H9 (cell line): ENCODE measurements at regions not wholly inside any gene's neighbourhood (a gene's known extent, or its start where the extent isn't known, plus 50 kb on each side); places are given as distances from the start of the nearest gene placed in this dataset.

Source experiments
- DNase-seq: peaks from one replicate; pipeline ENCODE4 v3.0.0-alpha.2; 2017
- H2AFZ ChIP-seq: one replicate; pipeline ENCODE4 v1.6.1; 2013; ENCODE audit warnings: mild to moderate bottlenecking, low read length, control low read depth, moderate library complexity
- H2AK5ac ChIP-seq: 2 replicates; pipeline ENCODE4 v1.6.1; 2013; ENCODE audit warnings: low read length, control low read depth, mixed read lengths; ENCODE audit not compliant: insufficient read length
- H2BK120ac ChIP-seq: one replicate; pipeline ENCODE4 v1.6.1; 2013; ENCODE audit warnings: low read depth, mild to moderate bottlenecking, low read length, control low read depth, inconsistent platforms; ENCODE audit not compliant: poor library complexity, severe bottlenecking
- H2BK12ac ChIP-seq: 2 replicates; pipeline ENCODE4 v1.6.1; 2013; ENCODE audit warnings: low read length, control low read depth, mixed read lengths, low read depth; ENCODE audit not compliant: insufficient read length
- H2BK15ac ChIP-seq: 2 replicates; pipeline ENCODE4 v1.6.1; 2013; ENCODE audit warnings: low read depth, low read length, control low read depth
- H2BK20ac ChIP-seq: one replicate; pipeline ENCODE4 v1.6.1; 2013; ENCODE audit warnings: low read depth, mild to moderate bottlenecking, low read length, control low read depth, inconsistent platforms; ENCODE audit not compliant: poor library complexity, severe bottlenecking
- H2BK5ac ChIP-seq: 2 replicates; pipeline ENCODE4 v1.6.1; 2013; ENCODE audit warnings: low read length, control low read depth, mixed read lengths; ENCODE audit not compliant: insufficient read length
- H3K14ac ChIP-seq: 2 replicates; pipeline ENCODE4 v1.6.1; 2013; ENCODE audit warnings: low read length, control low read depth; ENCODE audit not compliant: insufficient read depth
- H3K18ac ChIP-seq: 2 replicates; pipeline ENCODE4 v1.6.1; 2013; ENCODE audit warnings: low read depth, mild to moderate bottlenecking, mixed read lengths, low read length, control low read depth; ENCODE audit not compliant: insufficient read length
- H3K23ac ChIP-seq: 2 replicates; pipeline ENCODE4 v1.6.1; 2013; ENCODE audit warnings: low read length, control low read depth, mixed read lengths, low read depth; ENCODE audit not compliant: insufficient read length
- H3K23me2 ChIP-seq: 2 replicates; pipeline ENCODE4 v1.6.1; 2013; ENCODE audit warnings: low read depth, mild to moderate bottlenecking, mixed read lengths, low read length, control low read depth; ENCODE audit not compliant: insufficient read length, poor library complexity, severe bottlenecking
- H3K27ac ChIP-seq: 2 replicates; pipeline ENCODE4 v1.5.1; 2013; ENCODE audit warnings: low read length, control low read depth, mixed read lengths, low read depth; ENCODE audit not compliant: insufficient read length
- H3K27me3 ChIP-seq: 2 replicates; pipeline ENCODE4 v1.6.1; 2013; ENCODE audit warnings: low read length, control low read depth, inconsistent platforms; ENCODE audit not compliant: insufficient read depth
- H3K4ac ChIP-seq: 2 replicates; pipeline ENCODE4 v1.6.1; 2013; ENCODE audit warnings: low read depth, mild to moderate bottlenecking, control low read depth, inconsistent platforms, low read length, moderate library complexity
- H3K4me1 ChIP-seq: 2 replicates; pipeline ENCODE4 v1.6.1; 2013; ENCODE audit warnings: low read length, control low read depth, inconsistent platforms; ENCODE audit not compliant: insufficient read depth
- H3K4me2 ChIP-seq: 2 replicates; pipeline ENCODE4 v1.6.1; 2013; ENCODE audit warnings: low read length, control low read depth, mixed read lengths; ENCODE audit not compliant: insufficient read length, insufficient read depth
- H3K56ac ChIP-seq: 2 replicates; pipeline ENCODE4 v1.6.1; 2013; ENCODE audit warnings: low read depth, mild to moderate bottlenecking, mixed read lengths, low read length, control low read depth; ENCODE audit not compliant: insufficient read length
- H3K79me1 ChIP-seq: 2 replicates; pipeline ENCODE4 v1.6.1; 2013; ENCODE audit warnings: low read depth, mild to moderate bottlenecking, moderate library complexity, low read length, control low read depth, inconsistent platforms; ENCODE audit not compliant: insufficient read depth, poor library complexity, severe bottlenecking
- H3K79me2 ChIP-seq: 2 replicates; pipeline ENCODE4 v1.6.1; 2013; ENCODE audit warnings: low read length, control low read depth, inconsistent platforms; ENCODE audit not compliant: insufficient read depth
- H3K9ac ChIP-seq: 2 replicates; pipeline ENCODE4 v1.6.1; 2013; ENCODE audit warnings: low read length, control low read depth, mixed read lengths; ENCODE audit not compliant: insufficient read length; ENCODE audit errors: extremely low read depth
- H3K9me3 ChIP-seq: one replicate; pipeline ENCODE4 v1.6.1; 2013; ENCODE audit warnings: low read depth, low read length, inconsistent platforms; ENCODE audit not compliant: control insufficient read depth
- H3T11ph ChIP-seq: one replicate; pipeline ENCODE4 v1.6.1; 2013; ENCODE audit warnings: mild to moderate bottlenecking, low read length, control low read depth, inconsistent platforms
- H4K20me1 ChIP-seq: one replicate; pipeline ENCODE4 v1.6.1; 2013; ENCODE audit not compliant: control insufficient read depth, insufficient read length, insufficient read depth
- H4K5ac ChIP-seq: 2 replicates; pipeline ENCODE4 v1.6.1; 2013; ENCODE audit warnings: low read depth, mild to moderate bottlenecking, mixed read lengths, low read length, control low read depth; ENCODE audit not compliant: insufficient read length
- H4K8ac ChIP-seq: replicated peaks from 2 replicates; pipeline ENCODE4 v1.6.1; 2013; ENCODE audit warnings: low read length, control low read depth, mixed read lengths, low read depth; ENCODE audit not compliant: insufficient read length
- H4K91ac ChIP-seq: 2 replicates; pipeline ENCODE4 v1.6.1; 2013; ENCODE audit warnings: low read depth, mild to moderate bottlenecking, moderate library complexity, mixed read lengths, low read length, control low read depth; ENCODE audit not compliant: insufficient read length
- H3K27ac Mint-ChIP-seq, 3 experiments: 2 replicates in 2 of 3; 3 replicates in 1 of 3; pipeline ENCODE4 v1.8.0; 2020 to 2021; ENCODE audit warnings: mixed read lengths in 3 of 3, mild to moderate bottlenecking in 1 of 3, moderate library complexity in 1 of 3
- H3K27me3 Mint-ChIP-seq: 2 replicates; pipeline ENCODE4 v1.8.0; 2021; ENCODE audit warnings: low read depth, mild to moderate bottlenecking, moderate library complexity, mixed read lengths
- H3K36me3 Mint-ChIP-seq, 3 experiments: 2 replicates in 2 of 3; 3 replicates in 1 of 3; pipeline ENCODE4 v1.8.0; 2020 to 2021; ENCODE audit warnings: low read depth in 3 of 3, mixed read lengths in 3 of 3; ENCODE audit not compliant: insufficient read depth in 1 of 3
- H3K4me1 Mint-ChIP-seq, 2 experiments: 2 replicates each; pipeline ENCODE4 v1.8.0; 2020; ENCODE audit warnings: mixed read lengths in 2 of 2
- H3K4me3 Mint-ChIP-seq, 2 experiments: 2 replicates in 1 of 2; 3 replicates in 1 of 2; pipeline ENCODE4 v1.8.0; 2020 to 2021; ENCODE audit warnings: mild to moderate bottlenecking in 2 of 2, mixed read lengths in 2 of 2, moderate library complexity in 1 of 2
- H3K9me3 Mint-ChIP-seq, 2 experiments: 2 replicates in 1 of 2; 3 replicates in 1 of 2; pipeline ENCODE4 v1.8.0; 2020; ENCODE audit warnings: mild to moderate bottlenecking in 2 of 2, mixed read lengths in 2 of 2, moderate library complexity in 1 of 2
- WGBS: extraction: QIAGEN DNeasy Blood & Tissue Kit; methylation state at CpG from one replicate; pipeline ENCODE4 v1.1.7; 2013; ENCODE audit warnings: missing lambda C conversion rate, low lambda C conversion rate, mixed read lengths; ENCODE audit not compliant: insufficient read length; ENCODE audit errors: extremely low coverage; 5-methylcytosine and 5-hydroxymethylcytosine counted together
- TF ChIP-seq, protein P1 (sequence below): fragments of 200-600 bp; sonication (generic); conservative IDR thresholded peaks from 3 replicates; pipeline ENCODE4 v1.8.0; 2021; ENCODE audit warnings: antibody characterized with exemption, mild to moderate bottlenecking

DNA sequence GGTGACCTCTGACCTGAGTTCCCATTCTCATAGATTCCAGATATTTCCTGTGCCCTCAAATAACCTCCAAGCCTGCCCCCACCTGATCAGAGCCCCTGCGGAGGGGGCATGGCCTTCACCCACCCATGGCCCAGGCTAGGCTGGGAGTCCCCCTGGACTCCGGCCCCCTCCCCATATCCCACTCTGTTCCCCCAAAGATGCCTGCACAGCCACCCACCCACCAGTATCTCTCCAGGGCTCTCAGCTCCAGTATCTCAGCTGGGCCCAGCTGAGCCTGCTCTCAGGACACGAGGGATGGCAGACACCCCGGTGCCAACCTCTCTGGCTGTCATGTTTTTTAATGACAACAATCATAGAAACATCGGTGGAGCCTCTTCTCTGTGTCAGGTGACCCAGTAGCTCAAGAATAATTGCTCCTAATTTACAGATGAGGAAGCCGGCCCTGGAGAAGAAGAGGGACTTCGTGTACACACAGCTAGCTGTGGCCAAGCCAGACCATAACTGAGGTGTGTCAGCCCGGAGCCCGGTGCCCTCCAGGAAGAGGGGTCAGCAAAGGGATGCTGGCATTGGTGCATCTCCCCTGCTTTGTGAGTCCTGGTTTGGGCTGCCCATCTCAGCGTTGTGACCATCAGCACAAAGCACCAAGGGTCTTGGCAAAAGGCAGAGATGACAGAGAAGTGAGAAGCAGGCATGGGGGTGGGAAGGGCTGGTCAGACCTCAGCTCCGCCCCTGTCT is 84.4 kb downstream of the SDC1 start:
- Histone ChIP-seq H3T11ph (no peak overlapping the region), H3K4me1 (no peaks in the 10 kb centered on the region), H3K4me2 (no peak overlapping the region), H3K9ac (no peak overlapping the region), H2AFZ (no peak overlapping the region), H3K56ac (no peak overlapping the region), H3K14ac (no peak overlapping the region), H3K27me3 (no peaks in the 10 kb centered on the region), H3K23me2 (no peaks in the 10 kb centered on the region), H2AK5ac (no peak overlapping the region), H4K20me1 (no peaks in the 10 kb centered on the region), H3K27ac (no peak overlapping the region), H4K5ac (no peak overlapping the region), H3K79me1 (no peaks in the 10 kb centered on the region), H3K4ac (no peak overlapping the region), H3K23ac (no peak overlapping the region), H4K91ac (no peak overlapping the region), H3K79me2 (no peaks in the 10 kb centered on the region), H2BK5ac (no peak overlapping the region), H4K8ac (no peak overlapping the region), H2BK12ac (no peak overlapping the region), H2BK20ac (no peak overlapping the region), H3K9me3 (no peaks in the 10 kb centered on the region), H2BK15ac (no peak overlapping the region), H2BK120ac (no peak overlapping the region), H3K18ac (no peak overlapping the region)
- WGBS = no CpG with 5 or more reads among the region's 11 CpGs
- peaks cover 3% of the 10 kb centered on the region for H3K27me3 Mint-ChIP-seq
- peaks cover 19 to 40% of the 10 kb centered on the region in 2 experiments for H3K4me1 Mint-ChIP-seq
- TF ChIP-seq, protein P1, sequence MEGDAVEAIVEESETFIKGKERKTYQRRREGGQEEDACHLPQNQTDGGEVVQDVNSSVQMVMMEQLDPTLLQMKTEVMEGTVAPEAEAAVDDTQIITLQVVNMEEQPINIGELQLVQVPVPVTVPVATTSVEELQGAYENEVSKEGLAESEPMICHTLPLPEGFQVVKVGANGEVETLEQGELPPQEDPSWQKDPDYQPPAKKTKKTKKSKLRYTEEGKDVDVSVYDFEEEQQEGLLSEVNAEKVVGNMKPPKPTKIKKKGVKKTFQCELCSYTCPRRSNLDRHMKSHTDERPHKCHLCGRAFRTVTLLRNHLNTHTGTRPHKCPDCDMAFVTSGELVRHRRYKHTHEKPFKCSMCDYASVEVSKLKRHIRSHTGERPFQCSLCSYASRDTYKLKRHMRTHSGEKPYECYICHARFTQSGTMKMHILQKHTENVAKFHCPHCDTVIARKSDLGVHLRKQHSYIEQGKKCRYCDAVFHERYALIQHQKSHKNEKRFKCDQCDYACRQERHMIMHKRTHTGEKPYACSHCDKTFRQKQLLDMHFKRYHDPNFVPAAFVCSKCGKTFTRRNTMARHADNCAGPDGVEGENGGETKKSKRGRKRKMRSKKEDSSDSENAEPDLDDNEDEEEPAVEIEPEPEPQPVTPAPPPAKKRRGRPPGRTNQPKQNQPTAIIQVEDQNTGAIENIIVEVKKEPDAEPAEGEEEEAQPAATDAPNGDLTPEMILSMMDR = no peak
- no peak overlapping the region for H3K4me3 Mint-ChIP-seq
- no peaks in the 10 kb centered on the region for H3K36me3 Mint-ChIP-seq
- no peak for DNase-seq
- H3K27ac Mint-ChIP-seq = no peak overlapping the region
- H3K9me3 Mint-ChIP-seq = no peaks in the 10 kb centered on the region
